Fibroblast of the aortic adventitia (primary cell): ENCODE measurements at regions not wholly inside any gene's neighbourhood (a gene's known extent, or its start where the extent isn't known, plus 50 kb on each side); places are given as distances from the start of the nearest gene placed in this dataset.
A peak's percentile ranks its signal among the peaks of the same experiment; 100 is the strongest.

Experiments used
- DNase-seq: peaks from one replicate; pipeline ENCODE4 v3.0.0-alpha.2; 2010; ENCODE audit warnings: low read depth
- H3K4me3 ChIP-seq: 2 replicates; pipeline ENCODE4 v1.5.1; 2011; ENCODE audit warnings: low read depth, mild to moderate bottlenecking, control low read depth, low read length, moderate library complexity
- TF ChIP-seq, protein P1 (sequence below): IDR thresholded peaks from 2 replicates; pipeline ENCODE4 v1.5.1; 2011; ENCODE audit warnings: mild to moderate bottlenecking, low read length, control low read depth, inconsistent platforms; ENCODE audit not compliant: insufficient read depth

GRCh38 chr9:13448482-13448881 is 169.0 kb upstream of the MPDZ start:
- TF ChIP-seq, protein P1, sequence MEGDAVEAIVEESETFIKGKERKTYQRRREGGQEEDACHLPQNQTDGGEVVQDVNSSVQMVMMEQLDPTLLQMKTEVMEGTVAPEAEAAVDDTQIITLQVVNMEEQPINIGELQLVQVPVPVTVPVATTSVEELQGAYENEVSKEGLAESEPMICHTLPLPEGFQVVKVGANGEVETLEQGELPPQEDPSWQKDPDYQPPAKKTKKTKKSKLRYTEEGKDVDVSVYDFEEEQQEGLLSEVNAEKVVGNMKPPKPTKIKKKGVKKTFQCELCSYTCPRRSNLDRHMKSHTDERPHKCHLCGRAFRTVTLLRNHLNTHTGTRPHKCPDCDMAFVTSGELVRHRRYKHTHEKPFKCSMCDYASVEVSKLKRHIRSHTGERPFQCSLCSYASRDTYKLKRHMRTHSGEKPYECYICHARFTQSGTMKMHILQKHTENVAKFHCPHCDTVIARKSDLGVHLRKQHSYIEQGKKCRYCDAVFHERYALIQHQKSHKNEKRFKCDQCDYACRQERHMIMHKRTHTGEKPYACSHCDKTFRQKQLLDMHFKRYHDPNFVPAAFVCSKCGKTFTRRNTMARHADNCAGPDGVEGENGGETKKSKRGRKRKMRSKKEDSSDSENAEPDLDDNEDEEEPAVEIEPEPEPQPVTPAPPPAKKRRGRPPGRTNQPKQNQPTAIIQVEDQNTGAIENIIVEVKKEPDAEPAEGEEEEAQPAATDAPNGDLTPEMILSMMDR = no peak
- DNase-seq = no peak
- H3K4me3 ChIP-seq = no peak overlapping the region

GRCh38 chr9:13447843-13448422 is 168.4 kb upstream of the MPDZ start:
- TF ChIP-seq, protein P1 = no peak
- no peak overlapping the region for H3K4me3 ChIP-seq
- DNase-seq = peak; percentile 60

DNA sequence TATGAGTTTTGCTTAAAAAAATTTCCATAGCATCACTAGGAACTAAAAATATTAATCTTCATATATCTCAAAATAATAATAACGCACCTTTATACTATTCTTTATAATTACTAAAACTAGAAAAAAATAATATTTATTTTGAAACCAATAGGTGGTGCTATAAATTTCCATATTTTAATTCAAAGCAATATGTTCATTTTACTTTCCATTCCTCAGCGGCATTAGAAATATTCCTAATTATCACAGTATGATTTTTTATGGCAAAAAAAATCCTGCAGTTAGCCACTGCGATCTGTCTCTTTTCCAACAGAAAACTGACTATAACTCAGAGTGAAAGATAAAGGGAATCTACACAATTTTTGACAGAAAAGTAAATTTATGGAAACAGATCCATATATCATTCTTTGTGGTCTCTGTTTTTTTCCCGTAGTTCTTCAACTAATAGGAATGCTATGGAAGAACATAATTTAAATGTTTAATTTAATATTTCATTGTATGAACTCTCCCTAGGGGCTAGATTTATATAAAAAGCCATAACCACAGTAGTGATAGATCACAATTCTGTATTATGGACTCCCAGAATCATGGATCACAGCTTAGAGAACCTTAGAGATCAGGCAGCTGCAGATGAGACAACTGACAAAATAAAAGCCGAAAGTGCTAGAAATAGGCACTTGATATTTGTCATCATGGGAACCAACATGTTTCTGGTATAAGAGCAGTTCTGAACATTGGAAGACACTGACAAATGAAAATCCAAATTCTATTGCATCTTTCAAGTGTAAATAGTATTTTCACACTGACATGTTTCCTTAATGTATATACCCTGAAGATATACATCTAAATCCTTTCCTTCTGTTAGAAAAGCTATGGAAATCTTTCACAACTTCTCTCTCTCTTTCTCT is 167.7 kb upstream of the MPDZ start:
- no peak overlapping the region for H3K4me3 ChIP-seq
- TF ChIP-seq, protein P1 = no peak
- peak; percentile 51 for DNase-seq

- TF ChIP-seq, protein P1 = no peak
- no peak for DNase-seq
- H3K4me3 ChIP-seq = no peak overlapping the region
These were observed 166.9 kb upstream of the MPDZ start for GRCh38 chr9:13446286-13446937.

GRCh38 chr9:13445103-13445500 is 165.6 kb upstream of the MPDZ start:
- peak; percentile 76 for DNase-seq
- no peak overlapping the region for H3K4me3 ChIP-seq
- TF ChIP-seq, protein P1 = no peak

GRCh38 chr9:13444245-13445102 is 165.0 kb upstream of the MPDZ start:
- peak; percentile 62 for DNase-seq
- TF ChIP-seq, protein P1 = no peak
- no peak overlapping the region for H3K4me3 ChIP-seq
